Rectal smooth muscle tissue (tissue), 1 donor: ENCODE measurements at regions not wholly inside any gene's neighbourhood (a gene's known extent, or its start where the extent isn't known, plus 50 kb on each side); places are given as distances from the start of the nearest gene placed in this dataset.

Experiments
- H3K27ac ChIP-seq: one replicate; pipeline ENCODE4 v1.7.0; 2013; ENCODE audit warnings: low read depth, low read length, inconsistent platforms
- H3K27me3 ChIP-seq: one replicate; pipeline ENCODE4 v1.7.0; 2013; ENCODE audit warnings: low read length; ENCODE audit not compliant: control insufficient read depth, insufficient read depth
- H3K36me3 ChIP-seq: one replicate; pipeline ENCODE4 v1.7.0; 2013; ENCODE audit warnings: low read length; ENCODE audit not compliant: control insufficient read depth, insufficient read depth
- H3K4me1 ChIP-seq: one replicate; pipeline ENCODE4 v1.7.0; 2013; ENCODE audit warnings: low read length; ENCODE audit not compliant: control insufficient read depth, insufficient read depth
- H3K4me3 ChIP-seq: one replicate; pipeline ENCODE4 v1.7.0; 2013; ENCODE audit warnings: low read length
- H3K9ac ChIP-seq: one replicate; pipeline ENCODE4 v1.7.0; 2013; ENCODE audit warnings: low read length

GRCh38 chr4:3818371-3818770 lies 52.2 kb downstream of the ADRA2C start:
- Histone ChIP-seq H3K27me3 (no peaks in the 10 kb centered on the region), H3K27ac (no peak overlapping the region)

GRCh38 chr4:3819210-3819919 lies 53.2 kb downstream of the ADRA2C start:
- Histone ChIP-seq H3K4me3 (no peak overlapping the region), H3K27me3 (peaks cover 2% of the 10 kb centered on the region), H3K36me3 (no peaks in the 10 kb centered on the region), H3K4me1 (no peaks in the 10 kb centered on the region), H3K27ac (no peak overlapping the region), H3K9ac (no peak overlapping the region)

More at GRCh38 chr4:3818371-3818770, 52.2 kb downstream of the ADRA2C start:
- H3K36me3 ChIP-seq: no peaks in the 10 kb centered on the region
- no peaks in the 10 kb centered on the region for H3K4me1 ChIP-seq
- H3K4me3 ChIP-seq: no peak overlapping the region
- H3K9ac ChIP-seq: no peak overlapping the region

GRCh38 chr4:3820016-3820805 lies 54.0 kb downstream of the ADRA2C start:
- Histone ChIP-seq H3K36me3 (no peaks in the 10 kb centered on the region), H3K27me3 (peaks cover 2% of the 10 kb centered on the region), H3K4me3 (no peak overlapping the region), H3K27ac (no peak overlapping the region), H3K9ac (no peak overlapping the region), H3K4me1 (no peaks in the 10 kb centered on the region)

DNA sequence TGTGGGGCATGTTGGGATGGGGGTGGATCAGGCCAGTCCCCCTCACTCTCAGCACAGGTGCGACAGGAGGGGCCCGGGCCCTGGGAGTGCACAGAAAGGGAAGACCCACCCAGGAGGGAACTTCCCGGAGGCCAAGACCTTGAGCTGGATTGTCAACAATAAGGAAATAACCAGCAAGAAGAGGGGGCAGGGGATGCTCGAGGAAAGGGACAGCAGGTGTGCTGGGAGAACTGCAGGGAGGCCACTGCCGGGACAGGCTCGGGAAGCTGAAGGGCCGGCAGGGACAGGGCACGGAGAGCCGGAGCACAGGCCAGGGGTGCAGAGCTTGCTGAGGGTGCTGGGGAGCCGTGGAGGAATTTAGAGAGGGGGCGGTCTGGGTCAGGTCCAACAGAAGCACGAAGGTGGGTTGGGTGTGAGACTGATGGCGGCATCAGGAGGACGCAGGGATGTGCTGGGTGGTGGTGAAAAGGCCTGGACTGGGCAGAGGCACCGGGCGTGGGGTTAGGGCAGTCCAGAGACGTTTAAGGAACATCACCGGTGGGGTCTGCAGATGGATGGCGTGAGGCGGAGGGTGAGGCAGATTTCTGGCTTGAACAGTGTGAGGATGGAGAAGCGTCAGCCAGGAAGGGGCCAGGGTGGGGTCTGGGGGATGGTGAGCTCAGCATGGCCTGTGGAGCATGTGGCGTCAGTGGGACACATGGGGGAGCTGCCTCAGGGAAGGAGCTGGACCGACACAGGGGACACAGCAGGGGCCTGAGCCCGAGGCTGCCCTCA lies 54.8 kb downstream of the ADRA2C start:
- no peak overlapping the region for H3K27ac ChIP-seq
- H3K4me3 ChIP-seq: no peak overlapping the region
- H3K36me3 ChIP-seq: no peaks in the 10 kb centered on the region
- H3K27me3 ChIP-seq: peaks cover 2% of the 10 kb centered on the region
- no peak overlapping the region for H3K9ac ChIP-seq
- no peaks in the 10 kb centered on the region for H3K4me1 ChIP-seq

DNA sequence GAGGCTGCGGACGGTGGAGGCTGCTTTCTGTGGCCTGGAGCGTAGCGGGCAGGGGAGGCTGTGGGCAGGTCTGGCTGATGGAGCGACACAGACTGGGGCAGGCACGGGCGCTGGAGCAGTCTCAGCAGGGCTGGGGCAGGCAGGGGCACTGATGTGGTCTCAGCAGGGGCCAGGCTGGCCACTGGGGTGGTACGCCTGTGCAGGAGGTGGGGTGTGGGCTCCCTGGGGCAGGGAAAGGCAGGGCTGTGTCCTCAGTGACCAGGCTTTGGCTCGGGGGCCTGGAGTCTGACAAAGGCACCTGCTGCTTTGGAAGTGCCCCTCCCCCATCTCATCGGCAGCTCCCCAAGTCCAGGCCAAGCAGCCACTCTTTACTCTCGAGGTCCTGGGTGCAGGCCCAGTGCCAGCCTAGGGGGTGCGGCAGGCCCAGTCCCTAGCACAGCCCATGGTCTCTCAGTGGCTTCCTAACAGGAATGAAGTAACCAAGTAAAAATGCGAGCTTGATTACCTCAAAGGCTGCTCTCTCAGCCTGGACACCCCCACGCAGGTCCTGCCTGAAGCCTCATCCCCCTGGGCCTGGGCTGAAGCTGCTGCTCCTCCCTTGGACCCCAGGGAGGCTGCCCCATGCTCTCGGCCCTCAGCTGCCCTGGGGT lies 55.5 kb downstream of the ADRA2C start:
- H3K27me3 ChIP-seq: peaks cover 2% of the 10 kb centered on the region
- no peak overlapping the region for H3K9ac ChIP-seq
- H3K36me3 ChIP-seq: no peaks in the 10 kb centered on the region
- no peak overlapping the region for H3K27ac ChIP-seq
- H3K4me1 ChIP-seq: no peaks in the 10 kb centered on the region
- no peak overlapping the region for H3K4me3 ChIP-seq

DNA sequence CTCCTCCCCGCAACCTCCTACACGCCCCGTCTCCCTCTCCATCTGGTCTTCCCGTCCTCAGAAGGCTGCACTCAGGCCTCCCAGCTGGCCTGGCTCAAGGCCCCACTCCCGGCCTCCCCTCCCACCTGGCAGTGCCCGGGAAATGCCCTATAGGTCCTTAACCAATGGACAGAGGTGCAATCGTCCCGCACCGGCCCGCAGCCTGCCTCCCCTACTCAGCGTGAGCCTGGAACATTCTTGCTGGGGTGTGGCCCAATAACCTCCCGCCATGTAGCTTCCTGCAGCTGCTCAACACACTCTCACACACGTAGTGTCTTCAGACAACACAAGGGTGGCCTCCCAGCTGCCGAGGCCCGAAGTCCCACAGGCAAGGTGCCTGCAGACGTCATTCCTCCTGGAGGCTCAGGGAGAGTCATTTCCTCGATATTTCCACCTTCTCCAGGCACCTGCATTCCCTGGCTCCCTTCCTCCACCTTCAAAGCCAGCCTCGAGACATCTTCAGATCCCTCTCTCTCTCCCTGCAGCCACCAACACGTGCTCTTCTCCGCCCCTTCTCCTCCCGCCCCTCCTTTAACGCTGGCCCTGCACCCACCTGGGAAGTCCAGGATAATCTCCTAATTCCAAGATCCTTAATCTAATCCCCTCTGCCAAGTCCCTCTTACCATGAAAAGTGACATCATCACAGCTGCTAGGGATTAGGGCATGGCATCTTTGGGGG lies 56.2 kb downstream of the ADRA2C start:
- no peak overlapping the region for H3K9ac ChIP-seq
- no peaks in the 10 kb centered on the region for H3K4me1 ChIP-seq
- H3K4me3 ChIP-seq: no peak overlapping the region
- H3K27ac ChIP-seq: no peak overlapping the region
- no peaks in the 10 kb centered on the region for H3K36me3 ChIP-seq
- H3K27me3 ChIP-seq: peaks cover 2% of the 10 kb centered on the region

DNA sequence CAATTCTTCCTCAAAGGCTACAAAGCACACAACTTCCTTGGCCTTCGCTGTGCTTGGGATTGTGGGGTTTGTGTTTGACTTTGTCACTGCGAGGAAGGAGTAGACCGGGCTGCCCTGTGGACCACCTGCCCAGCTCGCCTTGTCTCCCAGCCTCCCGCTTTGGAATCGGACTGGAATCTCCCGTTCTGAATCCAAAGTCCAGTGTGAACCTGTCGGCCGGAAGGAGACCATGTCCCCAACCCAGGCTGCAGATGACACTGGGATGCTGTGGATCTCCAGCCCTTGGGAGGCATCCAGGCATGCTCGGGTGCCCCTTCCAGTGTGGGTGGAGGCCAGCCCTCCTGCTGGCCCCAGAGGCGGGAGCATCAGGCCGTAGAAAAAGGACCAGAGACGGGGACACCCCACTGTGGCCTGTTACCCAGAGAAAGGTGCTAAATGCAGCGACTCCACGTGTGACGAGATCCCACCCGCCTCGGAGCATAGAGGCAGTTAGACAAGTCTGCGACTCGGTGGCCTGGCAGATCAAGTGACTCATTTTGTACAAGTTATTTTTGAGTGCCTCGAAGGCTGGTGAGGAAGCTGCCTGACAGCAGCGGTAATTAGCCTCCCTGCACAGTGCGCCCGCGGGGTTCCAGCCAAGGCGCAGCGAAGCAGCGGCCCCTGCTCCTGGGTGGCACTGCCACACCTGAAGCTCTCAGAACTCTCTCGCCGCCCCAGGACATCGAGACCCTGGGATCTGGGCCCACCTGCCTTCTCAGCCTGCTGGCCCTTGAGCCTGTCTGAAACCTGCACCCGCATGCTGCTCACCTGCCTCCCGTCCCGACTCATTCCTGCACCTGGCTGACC lies 57.5 kb downstream of the ADRA2C start:
- Histone ChIP-seq H3K4me3 (no peak overlapping the region), H3K4me1 (peaks cover 2% of the 10 kb centered on the region), H3K9ac (no peak overlapping the region), H3K27ac (no peak overlapping the region), H3K36me3 (no peaks in the 10 kb centered on the region), H3K27me3 (peaks cover 2% of the 10 kb centered on the region)

DNA sequence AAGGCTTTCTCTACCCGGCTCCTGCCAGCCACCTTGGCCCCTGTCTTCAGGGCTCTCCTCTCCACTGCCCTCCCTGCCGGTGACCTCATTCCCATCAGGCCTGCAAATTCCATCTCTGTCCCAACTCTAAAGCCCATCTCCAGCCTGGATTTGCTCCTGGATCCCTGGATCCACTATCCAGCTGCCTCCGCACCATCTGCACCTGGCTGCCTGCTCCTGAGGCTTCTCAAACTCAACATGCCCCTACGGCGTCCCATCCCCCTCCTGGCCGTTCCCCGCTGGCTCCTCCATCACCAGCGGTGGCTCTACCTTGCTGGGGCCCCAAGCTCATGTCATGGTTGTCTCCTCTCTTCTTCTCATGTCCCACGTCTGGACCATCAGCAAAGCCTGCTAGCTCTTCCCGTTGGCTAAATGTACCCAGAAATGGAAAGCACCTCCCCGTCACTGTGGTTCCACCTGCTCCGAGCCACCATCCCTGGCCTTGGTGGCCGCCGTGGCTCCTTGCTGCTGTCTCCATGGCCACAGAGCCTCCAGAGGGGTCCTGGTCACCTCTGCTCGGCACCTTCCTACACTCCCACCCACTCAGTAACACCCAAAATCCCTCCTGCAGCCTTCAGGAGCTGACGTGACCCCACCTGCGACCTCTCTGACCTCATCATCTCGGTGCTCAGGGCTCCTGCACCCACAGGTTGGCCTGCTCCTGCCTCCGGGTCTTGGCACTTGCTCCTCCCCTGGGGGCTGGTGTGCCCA lies 58.5 kb downstream of the ADRA2C start:
- H3K27me3 ChIP-seq: peaks cover 2% of the 10 kb centered on the region
- no peak overlapping the region for H3K9ac ChIP-seq
- H3K4me3 ChIP-seq: no peak overlapping the region
- H3K36me3 ChIP-seq: no peaks in the 10 kb centered on the region
- no peak overlapping the region for H3K27ac ChIP-seq
- H3K4me1 ChIP-seq: peaks cover 2% of the 10 kb centered on the region

DNA sequence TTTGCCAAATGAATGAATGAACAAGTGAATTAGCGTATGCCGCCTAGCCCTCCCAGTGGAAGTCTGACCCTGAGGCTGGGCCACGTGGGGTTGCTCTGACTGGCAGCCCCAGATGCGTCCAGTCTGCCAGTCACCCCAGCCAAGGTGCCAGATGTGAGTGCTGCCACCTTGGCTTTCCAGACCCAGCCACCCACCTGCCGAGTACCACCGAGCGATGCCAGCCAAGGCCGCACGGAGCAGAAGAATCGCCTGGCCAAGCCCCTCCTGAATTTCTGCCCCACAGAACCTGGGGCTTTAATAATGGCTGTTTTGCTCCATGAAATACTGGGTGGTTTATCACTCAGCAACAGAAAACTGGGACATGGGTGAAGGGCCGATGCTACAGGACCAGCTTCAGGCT lies 59.3 kb downstream of the ADRA2C start:
- H3K36me3 ChIP-seq: no peaks in the 10 kb centered on the region
- no peak overlapping the region for H3K4me3 ChIP-seq
- H3K27me3 ChIP-seq: peaks cover 2% of the 10 kb centered on the region
- no peak overlapping the region for H3K9ac ChIP-seq
- peaks cover 2% of the 10 kb centered on the region for H3K4me1 ChIP-seq
- no peak overlapping the region for H3K27ac ChIP-seq

GRCh38 chr4:3826247-3827172 lies 60.3 kb downstream of the ADRA2C start:
- H3K9ac ChIP-seq: no peak overlapping the region
- H3K27ac ChIP-seq: no peak overlapping the region
- no peak overlapping the region for H3K4me3 ChIP-seq
- peaks cover 2% of the 10 kb centered on the region for H3K4me1 ChIP-seq
- H3K27me3 ChIP-seq: peaks cover 2% of the 10 kb centered on the region
- H3K36me3 ChIP-seq: no peaks in the 10 kb centered on the region
